Mucosa of rectum (tissue), 2 donors: ENCODE measurements at regions not wholly inside any gene's neighbourhood (a gene's known extent, or its start where the extent isn't known, plus 50 kb on each side); places are given as distances from the start of the nearest gene placed in this dataset.

Source experiments
- H3K27ac ChIP-seq, 2 donors: one replicate each; pipeline ENCODE4 v1.7.0; 2013; ENCODE audit warnings: inconsistent platforms in 2 of 2, low read depth in 2 of 2, low read length in 2 of 2
- H3K27me3 ChIP-seq, 2 donors: one replicate each; pipeline ENCODE4 v1.7.0; 2013; ENCODE audit warnings: low read length in 2 of 2; ENCODE audit not compliant: control insufficient read depth in 2 of 2, insufficient read depth in 2 of 2
- H3K36me3 ChIP-seq, 2 donors: one replicate each; pipeline ENCODE4 v1.7.0; 2013; ENCODE audit warnings: low read length in 2 of 2; ENCODE audit not compliant: control insufficient read depth in 2 of 2, insufficient read depth in 2 of 2
- H3K4me1 ChIP-seq, 2 donors: one replicate each; pipeline ENCODE4 v1.7.0; 2013; ENCODE audit warnings: low read length in 2 of 2, mild to moderate bottlenecking in 1 of 2; ENCODE audit not compliant: control insufficient read depth in 2 of 2, insufficient read depth in 2 of 2
- H3K4me3 ChIP-seq, 2 donors: one replicate each; pipeline ENCODE4 v1.7.0; 2013; ENCODE audit warnings: low read length in 2 of 2
- H3K9ac ChIP-seq, 2 donors: one replicate each; pipeline ENCODE4 v1.7.0; 2013; ENCODE audit warnings: low read length in 2 of 2, low read depth in 1 of 2, mild to moderate bottlenecking in 1 of 2
- H3K9me3 ChIP-seq, 2 donors: one replicate each; pipeline ENCODE4 v1.7.0; 2013; ENCODE audit warnings: low read length in 2 of 2; ENCODE audit not compliant: control insufficient read depth in 2 of 2
- donor health status: healthy.
- donor health status: Normal muscosa, but diverticular disease.

DNA sequence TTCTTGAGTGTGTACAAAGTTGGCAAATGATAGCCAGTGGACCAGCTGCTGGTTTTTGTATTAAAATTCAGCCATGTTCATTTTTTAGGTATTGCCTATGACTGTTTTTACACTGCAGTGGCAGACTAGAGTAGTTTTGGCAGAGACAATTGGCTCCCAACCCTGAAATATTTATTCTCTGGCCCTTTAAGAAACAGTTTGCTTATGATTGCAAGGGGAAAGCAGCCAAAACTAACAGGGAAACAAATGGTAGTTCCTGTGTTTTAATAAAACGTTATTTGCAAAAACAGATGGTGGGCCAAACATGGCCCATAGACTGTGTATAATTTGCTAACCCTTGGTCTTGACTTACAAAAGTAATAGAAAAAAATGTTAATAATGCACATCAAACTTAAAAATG lies 110.2 kb downstream of the ALX1 start:
- H3K27ac ChIP-seq = no peak overlapping the region
- H3K9ac ChIP-seq = no peak overlapping the region
- no peaks in the 10 kb centered on the region for H3K36me3 ChIP-seq
- H3K4me1 ChIP-seq = no peaks in the 10 kb centered on the region
- H3K27me3 ChIP-seq = no peaks in the 10 kb centered on the region
- H3K4me3 ChIP-seq = no peak overlapping the region
- no peaks in the 10 kb centered on the region for H3K9me3 ChIP-seq

DNA sequence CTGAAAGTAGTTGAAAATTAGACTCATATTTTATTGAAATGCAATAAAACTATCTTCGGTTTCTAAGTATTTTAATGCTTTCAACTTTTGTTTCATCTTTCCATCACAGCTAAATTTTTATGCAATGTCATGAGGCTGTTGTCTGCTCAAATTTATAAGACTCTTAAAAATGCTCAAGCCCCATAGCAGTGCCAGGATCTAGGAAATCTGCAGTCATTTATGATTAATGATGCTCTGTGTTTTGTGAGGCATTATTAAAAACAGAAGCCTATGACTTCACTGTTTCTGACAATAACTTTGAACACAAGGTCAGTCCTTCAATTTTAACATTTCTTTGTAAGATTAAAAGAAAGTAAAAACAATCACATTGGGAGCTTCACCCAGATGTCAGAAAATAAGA lies 112.5 kb downstream of the ALX1 start:
- no peaks in the 10 kb centered on the region for H3K36me3 ChIP-seq
- no peaks in the 10 kb centered on the region for H3K9me3 ChIP-seq
- H3K4me3 ChIP-seq = no peak overlapping the region
- H3K9ac ChIP-seq = no peak overlapping the region
- no peaks in the 10 kb centered on the region for H3K4me1 ChIP-seq
- H3K27me3 ChIP-seq = no peaks in the 10 kb centered on the region
- no peak overlapping the region for H3K27ac ChIP-seq

DNA sequence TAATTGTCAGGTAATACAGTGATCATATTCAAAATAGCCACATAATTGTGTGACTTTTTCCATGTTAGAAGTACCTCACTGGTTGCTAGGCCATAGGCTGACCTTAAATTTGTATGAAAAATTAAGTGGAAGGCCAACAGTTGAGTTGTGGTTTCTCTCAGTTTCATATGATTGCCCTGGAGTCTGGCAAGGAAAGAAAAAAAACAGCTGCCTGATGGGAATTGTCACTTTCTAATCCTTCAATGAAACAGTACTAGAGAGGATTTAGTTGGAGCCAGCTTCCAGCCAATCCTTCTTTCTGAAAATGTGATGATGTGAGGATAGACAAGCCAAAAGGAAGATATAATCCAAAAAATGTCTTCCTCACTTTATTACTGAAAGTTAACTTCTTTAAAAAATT lies 113.6 kb downstream of the ALX1 start:
- Histone ChIP-seq H3K27ac (no peak overlapping the region), H3K9me3 (no peaks in the 10 kb centered on the region), H3K4me3 (no peak overlapping the region), H3K9ac (no peak overlapping the region), H3K36me3 (no peaks in the 10 kb centered on the region), H3K27me3 (no peaks in the 10 kb centered on the region), H3K4me1 (no peaks in the 10 kb centered on the region)

DNA sequence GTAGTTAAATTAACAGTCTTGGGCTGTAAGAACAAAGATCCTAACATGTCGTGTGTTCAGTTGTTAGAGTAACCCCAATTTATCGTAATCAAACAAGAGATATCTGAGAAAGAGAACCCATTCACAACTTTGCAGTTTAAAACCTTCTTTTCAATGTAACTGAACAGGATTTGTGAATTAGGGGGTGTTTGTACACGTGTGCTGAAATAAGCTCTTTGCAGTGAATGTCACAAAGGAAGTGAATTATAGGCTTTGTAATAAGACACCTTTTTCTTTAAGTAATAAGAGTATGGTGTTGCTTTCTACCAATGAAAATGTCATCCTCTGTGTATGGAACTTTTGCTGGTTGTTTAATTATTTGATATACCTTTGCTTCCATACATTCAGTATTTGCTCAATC lies 114.0 kb downstream of the ALX1 start:
- Histone ChIP-seq H3K4me1 (no peaks in the 10 kb centered on the region), H3K36me3 (no peaks in the 10 kb centered on the region), H3K27me3 (no peaks in the 10 kb centered on the region), H3K4me3 (no peak overlapping the region), H3K9me3 (no peaks in the 10 kb centered on the region), H3K9ac (no peak overlapping the region), H3K27ac (no peak overlapping the region)

DNA sequence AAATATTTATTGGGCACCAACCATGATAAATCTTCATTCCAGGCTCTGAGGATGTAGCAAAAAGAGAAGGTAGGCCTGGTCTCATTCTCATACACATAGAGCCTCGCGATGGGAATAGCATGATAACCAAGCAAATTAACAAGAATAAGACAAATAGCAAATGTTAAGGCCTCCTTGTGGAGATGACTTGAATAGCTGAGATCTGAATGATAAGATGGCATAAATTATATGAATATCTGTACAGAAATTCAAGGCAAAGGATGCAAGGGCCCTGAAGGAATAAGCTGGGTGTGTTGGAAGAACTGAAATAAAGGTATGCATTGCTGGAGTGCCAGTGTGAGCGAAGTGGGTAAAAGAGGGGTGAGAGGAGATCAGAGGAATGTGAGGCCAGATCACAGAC lies 114.8 kb downstream of the ALX1 start:
- Histone ChIP-seq H3K27ac (no peak overlapping the region), H3K4me1 (no peaks in the 10 kb centered on the region), H3K4me3 (no peak overlapping the region), H3K36me3 (no peaks in the 10 kb centered on the region), H3K9ac (no peak overlapping the region), H3K27me3 (no peaks in the 10 kb centered on the region), H3K9me3 (no peaks in the 10 kb centered on the region)

DNA sequence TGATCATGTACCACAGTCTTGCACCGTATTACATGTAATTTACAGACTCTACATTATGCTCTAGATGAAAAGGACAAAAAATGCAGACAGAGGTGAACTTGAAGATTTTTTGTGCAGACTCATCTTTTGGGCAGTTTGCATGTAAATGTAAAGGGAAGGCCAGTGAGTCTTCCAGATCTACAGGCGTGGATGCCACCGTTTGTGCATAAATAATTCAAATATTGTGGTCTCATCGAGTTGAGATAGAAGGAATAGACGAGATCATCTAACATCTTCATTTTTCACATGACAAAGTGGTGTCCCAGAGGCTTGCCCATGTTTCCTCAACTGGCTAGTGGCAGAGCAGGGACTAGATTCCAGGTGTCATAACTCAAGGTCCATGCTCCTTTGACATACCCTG lies 125.2 kb downstream of the ALX1 start:
- Histone ChIP-seq H3K36me3 (no peaks in the 10 kb centered on the region), H3K4me1 (no peaks in the 10 kb centered on the region), H3K4me3 (no peak overlapping the region), H3K9ac (no peak overlapping the region), H3K9me3 (no peaks in the 10 kb centered on the region), H3K27ac (no peak overlapping the region), H3K27me3 (no peaks in the 10 kb centered on the region)

DNA sequence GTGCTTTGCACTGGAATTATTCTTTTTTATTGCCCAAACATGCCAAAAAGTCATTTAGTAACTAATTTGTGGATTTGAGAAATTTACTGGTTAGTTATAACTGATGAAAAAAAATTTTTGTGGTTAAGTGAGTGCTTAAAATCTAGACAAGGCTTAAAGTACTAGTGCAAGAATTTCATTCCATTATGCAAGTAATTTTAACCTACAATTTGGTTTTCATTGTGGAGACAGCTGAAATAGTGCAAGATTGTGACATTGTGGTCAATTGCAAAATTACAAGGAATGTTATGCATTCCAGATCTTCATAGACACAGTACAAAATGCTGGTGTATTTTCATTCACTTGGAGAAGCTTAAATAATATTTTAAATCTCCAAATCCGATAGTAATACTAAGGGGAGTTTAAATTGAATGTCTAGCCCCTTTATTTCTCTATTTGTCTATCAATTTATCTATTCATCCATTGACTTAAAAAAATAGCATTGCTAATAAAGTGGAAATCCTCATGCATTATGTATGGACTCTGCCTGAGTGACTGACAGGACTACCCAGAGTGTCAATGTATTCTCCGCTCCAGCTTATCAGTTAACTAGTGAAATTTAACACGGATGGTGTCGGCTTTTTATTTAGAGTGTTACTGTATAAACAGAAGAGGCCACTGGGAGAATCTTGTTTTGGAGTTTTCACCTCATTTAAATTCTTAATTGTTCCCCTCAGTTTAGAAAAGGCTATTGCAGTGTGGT lies 125.9 kb downstream of the ALX1 start:
- Histone ChIP-seq H3K9me3 (no peaks in the 10 kb centered on the region), H3K4me3 (no peak overlapping the region), H3K27me3 (no peaks in the 10 kb centered on the region), H3K4me1 (no peaks in the 10 kb centered on the region), H3K9ac (no peak overlapping the region), H3K27ac (no peak overlapping the region), H3K36me3 (no peaks in the 10 kb centered on the region)

DNA sequence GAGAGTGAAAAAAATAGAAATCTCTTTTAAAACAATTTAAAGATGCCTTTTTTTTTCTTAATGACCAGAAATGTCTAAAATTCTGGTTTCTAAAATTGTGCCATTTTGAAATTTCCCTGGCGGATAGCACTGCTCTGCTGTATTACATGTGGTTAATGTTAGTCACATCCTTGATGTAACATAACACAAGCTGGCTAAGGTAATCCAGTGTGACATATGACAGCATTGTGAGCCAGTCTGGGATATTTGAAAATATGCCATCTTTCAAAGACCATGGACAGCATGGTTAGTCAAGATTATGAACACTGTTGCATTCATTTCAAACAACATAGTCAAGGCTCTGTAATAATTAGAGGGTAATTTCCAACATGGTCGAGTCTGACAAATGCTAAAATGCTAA lies 133.2 kb downstream of the ALX1 start:
- no peak overlapping the region for H3K27ac ChIP-seq
- no peaks in the 10 kb centered on the region for H3K9me3 ChIP-seq
- H3K4me3 ChIP-seq = no peak overlapping the region
- H3K4me1 ChIP-seq = no peaks in the 10 kb centered on the region
- no peaks in the 10 kb centered on the region for H3K36me3 ChIP-seq
- H3K27me3 ChIP-seq = no peaks in the 10 kb centered on the region
- no peak overlapping the region for H3K9ac ChIP-seq

DNA sequence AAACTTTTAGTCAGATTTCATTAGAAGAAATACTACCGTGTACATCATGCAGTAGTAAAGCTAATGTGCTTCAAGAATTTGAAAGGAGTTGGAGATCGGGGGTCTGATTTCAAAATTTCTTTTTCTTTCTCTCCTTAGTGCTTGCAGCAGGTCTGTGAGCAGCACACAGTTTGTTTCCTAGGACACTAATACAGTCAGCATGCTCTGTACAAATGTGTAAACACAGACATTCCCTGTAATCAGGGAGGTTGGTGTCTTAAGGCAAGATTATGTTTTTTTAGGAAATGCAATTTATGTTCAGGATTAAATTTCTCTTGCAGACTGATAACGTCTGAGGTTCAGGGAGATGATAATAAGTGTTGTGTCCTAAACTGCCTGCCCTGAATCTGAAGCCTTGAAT lies 142.7 kb downstream of the ALX1 start:
- H3K27ac ChIP-seq = no peak overlapping the region
- H3K4me3 ChIP-seq = no peak overlapping the region
- H3K36me3 ChIP-seq = no peaks in the 10 kb centered on the region
- peaks cover 3 to 7% of the 10 kb centered on the region in 2 donors for H3K4me1 ChIP-seq
- no peaks in the 10 kb centered on the region for H3K9me3 ChIP-seq
- H3K27me3 ChIP-seq = no peaks in the 10 kb centered on the region
- H3K9ac ChIP-seq = no peak overlapping the region

DNA sequence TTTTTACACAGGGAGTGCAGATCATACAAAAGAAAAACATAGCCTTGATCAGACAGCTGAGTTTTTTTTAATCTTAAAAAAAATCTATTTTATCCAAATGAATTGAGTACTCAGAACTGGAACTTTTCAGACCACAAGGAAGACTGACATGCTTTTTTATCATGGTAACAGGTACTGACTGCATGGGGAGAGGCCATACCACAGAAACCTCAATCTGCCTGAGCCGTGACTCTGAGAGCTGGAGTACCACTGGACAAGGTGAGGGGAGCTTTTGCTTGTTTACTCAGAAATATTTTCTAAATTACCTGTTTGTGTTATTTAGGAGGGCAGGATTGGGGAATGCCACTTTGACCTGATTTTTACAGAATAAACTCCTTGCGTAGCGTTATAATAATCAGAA lies 143.9 kb downstream of the ALX1 start:
- peaks cover 3 to 7% of the 10 kb centered on the region in 2 donors for H3K4me1 ChIP-seq
- H3K9me3 ChIP-seq = no peaks in the 10 kb centered on the region
- H3K4me3 ChIP-seq = no peak overlapping the region
- no peaks in the 10 kb centered on the region for H3K27me3 ChIP-seq
- no peak overlapping the region for H3K27ac ChIP-seq
- H3K9ac ChIP-seq = no peak overlapping the region
- H3K36me3 ChIP-seq = no peaks in the 10 kb centered on the region
